ENCODE measurements at regions not wholly inside any gene's neighbourhood (a gene's known extent, or its start where the extent isn't known, plus 50 kb on each side); places are given as distances from the start of the nearest gene placed in this dataset.
"Not testable (repeated sequence)": the region's sequence is repeated elsewhere in the genome, so short reads cannot be mapped to it uniquely, and the experiment has no call there.

DNA sequence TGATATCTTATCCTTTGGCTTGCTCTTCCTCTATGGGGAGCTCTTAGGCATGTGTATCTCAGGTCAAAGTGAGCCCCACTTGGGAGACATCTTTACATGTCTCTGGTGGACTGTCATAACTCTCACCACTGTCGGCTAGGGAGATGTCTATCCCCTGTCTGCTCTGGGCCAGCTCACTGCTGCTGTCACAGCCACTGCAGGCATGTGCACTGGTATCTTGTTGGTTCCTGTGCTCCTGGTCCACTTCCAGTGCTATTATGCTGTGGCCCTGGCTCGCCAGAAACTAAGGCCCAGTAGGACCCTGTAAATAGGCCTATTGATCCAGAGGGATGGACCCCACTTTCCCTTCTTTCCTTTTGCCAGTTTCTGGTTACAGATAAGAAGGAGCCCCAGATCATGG is 56.6 kb upstream of the LAS1L start:
- H3K27me3 ChIP-seq, result no peaks in the 10 kb centered on the region
- WGBS, 3 donors, result 70 to 81% (median 77%) methylated on average over 2 of the region's 2 CpGs
- H3K27ac ChIP-seq, result no peak overlapping the region
- intact Hi-C loops (cut with DNase I), result loop anchor here in 1 of 4 donors (10.0 kb wide), 1 partner anchor 114 kb away; no protein-coding TSS in a partner anchor
- H3K9me3 ChIP-seq, result no peaks in the 10 kb centered on the region
- no peak for DNase-seq
- H3K36me3 ChIP-seq, result no peaks in the 10 kb centered on the region
- no peak overlapping the region for H3K4me3 ChIP-seq
- TF ChIP-seq POLR2A (IDR thresholded peaks at IDR 0.05), result no peak
- TF ChIP-seq, protein P1, sequence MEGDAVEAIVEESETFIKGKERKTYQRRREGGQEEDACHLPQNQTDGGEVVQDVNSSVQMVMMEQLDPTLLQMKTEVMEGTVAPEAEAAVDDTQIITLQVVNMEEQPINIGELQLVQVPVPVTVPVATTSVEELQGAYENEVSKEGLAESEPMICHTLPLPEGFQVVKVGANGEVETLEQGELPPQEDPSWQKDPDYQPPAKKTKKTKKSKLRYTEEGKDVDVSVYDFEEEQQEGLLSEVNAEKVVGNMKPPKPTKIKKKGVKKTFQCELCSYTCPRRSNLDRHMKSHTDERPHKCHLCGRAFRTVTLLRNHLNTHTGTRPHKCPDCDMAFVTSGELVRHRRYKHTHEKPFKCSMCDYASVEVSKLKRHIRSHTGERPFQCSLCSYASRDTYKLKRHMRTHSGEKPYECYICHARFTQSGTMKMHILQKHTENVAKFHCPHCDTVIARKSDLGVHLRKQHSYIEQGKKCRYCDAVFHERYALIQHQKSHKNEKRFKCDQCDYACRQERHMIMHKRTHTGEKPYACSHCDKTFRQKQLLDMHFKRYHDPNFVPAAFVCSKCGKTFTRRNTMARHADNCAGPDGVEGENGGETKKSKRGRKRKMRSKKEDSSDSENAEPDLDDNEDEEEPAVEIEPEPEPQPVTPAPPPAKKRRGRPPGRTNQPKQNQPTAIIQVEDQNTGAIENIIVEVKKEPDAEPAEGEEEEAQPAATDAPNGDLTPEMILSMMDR (IDR thresholded peaks at IDR 0.05), result no peak
- no peak for TF ChIP-seq EP300 (IDR thresholded peaks at IDR 0.05)
- H3K4me1 ChIP-seq (ENCODE audit: insufficient read depth), result peaks cover 8% of the 10 kb centered on the region

DNA sequence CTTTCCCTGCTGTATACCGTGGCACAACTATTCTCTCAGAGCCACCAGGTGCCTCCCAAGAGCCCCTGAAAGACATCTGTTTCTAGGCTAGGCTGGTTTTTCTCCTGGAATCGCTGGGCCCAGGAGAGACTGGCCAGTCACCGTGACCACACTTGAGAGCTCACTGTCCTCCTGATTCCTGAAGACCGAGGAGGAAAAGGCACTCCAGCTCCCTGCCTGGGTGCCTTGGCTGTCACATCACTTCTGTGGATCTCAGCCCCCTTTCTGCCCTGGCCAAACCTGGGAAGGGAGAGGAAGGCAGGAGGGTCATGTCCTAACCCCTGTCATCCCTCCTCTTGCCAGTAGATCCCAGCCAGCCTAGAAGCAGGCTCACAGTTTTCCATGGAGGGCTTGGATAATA is 54.7 kb upstream of the LAS1L start:
- peaks cover 8% of the 10 kb centered on the region for H3K4me1 ChIP-seq (ENCODE audit: insufficient read depth)
- peak overlapping the region; percentile 17 to 81 for H3K27ac ChIP-seq
- no peak overlapping the region for H3K4me3 ChIP-seq
- intact Hi-C loops (cut with DNase I), result no loop called here
- no peak for DNase-seq
- H3K9me3 ChIP-seq, result no peaks in the 10 kb centered on the region
- 47 to 59% (median 56%) methylated on average over 4 of the region's 4 CpGs for WGBS, 3 donors
- TF ChIP-seq EP300 (IDR thresholded peaks at IDR 0.05), result no peak
- H3K27me3 ChIP-seq, result no peaks in the 10 kb centered on the region
- H3K36me3 ChIP-seq, result no peaks in the 10 kb centered on the region

DNA sequence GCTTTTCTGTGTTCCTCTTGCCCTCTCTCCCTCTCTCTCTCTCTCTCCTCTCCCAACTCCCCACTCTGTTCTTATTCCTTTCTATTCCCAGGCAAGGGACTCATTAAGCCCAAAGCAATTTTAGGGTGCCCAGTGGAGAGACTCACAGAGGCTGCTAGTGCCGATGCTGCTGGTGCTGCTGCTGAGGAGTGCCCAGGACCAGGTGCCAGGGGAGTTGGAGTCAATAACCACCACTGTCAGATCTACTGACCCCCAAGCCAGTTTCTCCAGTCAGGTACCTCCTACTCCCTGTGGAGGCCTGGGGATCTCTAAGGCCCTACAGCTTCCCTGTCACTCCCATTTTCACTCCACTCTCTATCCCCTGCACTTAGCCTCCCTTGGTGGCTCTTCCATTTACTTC is 54.2 kb upstream of the LAS1L start:
- WGBS, 3 donors, result 50 to 64% (median 59%) methylated on average over 1 of the region's 1 CpG
- Histone ChIP-seq H3K4me1 (ENCODE audit: insufficient read depth) (peaks cover 8% of the 10 kb centered on the region), H3K27me3 (no peaks in the 10 kb centered on the region), H3K27ac (peak overlapping the region; percentile 17 to 81), H3K36me3 (no peaks in the 10 kb centered on the region), H3K4me3 (peak overlapping the region; percentile 33), H3K9me3 (no peaks in the 10 kb centered on the region)
- TF ChIP-seq, protein P1 (IDR thresholded peaks at IDR 0.05), result no peak
- TF ChIP-seq POLR2A (IDR thresholded peaks at IDR 0.05) (no peak), EP300 (IDR thresholded peaks at IDR 0.05) (no peak)
- no peak for DNase-seq
- intact Hi-C loops (cut with DNase I), result no loop called here

DNA sequence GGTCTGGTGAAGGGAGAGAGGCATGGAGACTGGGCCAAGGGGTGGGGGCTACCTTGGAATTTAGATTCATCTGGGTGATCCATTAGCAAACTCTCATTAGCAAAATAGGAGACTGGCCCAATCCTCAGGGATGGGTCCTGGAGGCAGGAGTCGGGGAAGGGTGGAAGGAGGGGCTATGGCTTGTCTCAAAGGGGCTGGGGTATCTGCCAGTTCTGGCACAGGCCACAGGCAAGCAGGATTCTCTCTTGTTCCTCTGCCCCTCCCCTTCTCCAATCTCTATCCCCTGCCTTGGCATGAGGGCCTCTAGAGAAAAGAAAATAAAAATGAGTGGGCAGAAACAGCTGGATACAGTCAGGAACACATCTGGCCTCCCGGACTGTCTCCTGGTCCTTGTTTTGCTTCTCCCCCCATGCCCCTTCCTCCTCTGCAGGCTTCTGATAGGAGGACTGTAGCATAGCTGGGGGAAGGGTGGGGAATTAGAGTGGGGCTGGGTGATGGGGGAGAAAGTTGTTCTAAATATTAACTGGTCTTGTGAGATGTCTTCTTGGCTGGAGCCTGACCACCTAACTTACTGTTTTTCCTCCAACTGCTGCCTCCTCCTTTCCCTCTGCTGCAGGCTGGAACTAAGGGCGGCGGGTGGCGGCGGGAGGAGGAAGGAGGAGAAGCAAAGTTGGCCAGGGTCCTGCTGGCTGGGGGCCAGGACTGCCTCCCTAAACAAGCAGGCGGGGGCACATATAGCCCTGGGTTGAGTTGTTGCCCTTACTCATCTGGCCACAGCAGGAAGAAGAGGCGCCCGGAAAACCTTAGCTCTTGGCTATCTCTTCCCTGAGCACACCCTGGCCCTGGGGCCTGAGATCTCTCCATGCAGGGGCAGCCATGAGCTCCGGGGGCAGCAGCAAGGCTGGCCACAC is 53.3 kb upstream of the LAS1L start:
- Histone ChIP-seq H3K4me1 (ENCODE audit: insufficient read depth) (peaks cover 8% of the 10 kb centered on the region), H3K27ac (peak overlapping the region; percentile 17 to 81), H3K4me3 (peak overlapping the region; percentile 33), H3K27me3 (no peaks in the 10 kb centered on the region), H3K36me3 (no peaks in the 10 kb centered on the region), H3K9me3 (no peaks in the 10 kb centered on the region)
- intact Hi-C loops (cut with DNase I), result no loop called here
- peak; percentile 88 to 94 (median 90) for DNase-seq
- 15 to 33% (median 29%) methylated on average over 10 of the region's 10 CpGs for WGBS, 3 donors
- TF ChIP-seq, protein P1 (IDR thresholded peaks at IDR 0.05), result no peak
- peak; percentile 13 for TF ChIP-seq POLR2A (IDR thresholded peaks at IDR 0.05)
- TF ChIP-seq EP300 (IDR thresholded peaks at IDR 0.05), result no peak

- no peak overlapping the region for H3K27ac ChIP-seq
- WGBS, 3 donors, result 81 to 84% (median 82%) methylated on average over 6 of the region's 6 CpGs
- H3K4me1 ChIP-seq (ENCODE audit: insufficient read depth), result peaks cover 8% of the 10 kb centered on the region
- DNase-seq, result peak in 1 of 5 donors; percentile 15
- no peaks in the 10 kb centered on the region for H3K36me3 ChIP-seq
- H3K9me3 ChIP-seq, result no peaks in the 10 kb centered on the region
- intact Hi-C loops (cut with DNase I), result no loop called here
- H3K4me3 ChIP-seq, result no peak overlapping the region
- TF ChIP-seq EP300 (IDR thresholded peaks at IDR 0.05), result no peak
- TF ChIP-seq, protein P1 (IDR thresholded peaks at IDR 0.05), result no peak
- TF ChIP-seq POLR2A (IDR thresholded peaks at IDR 0.05), result no peak
- H3K27me3 ChIP-seq, result no peaks in the 10 kb centered on the region
Observed at GRCh38 chrX:65586491-65586890, 51.9 kb upstream of the LAS1L start.

DNA sequence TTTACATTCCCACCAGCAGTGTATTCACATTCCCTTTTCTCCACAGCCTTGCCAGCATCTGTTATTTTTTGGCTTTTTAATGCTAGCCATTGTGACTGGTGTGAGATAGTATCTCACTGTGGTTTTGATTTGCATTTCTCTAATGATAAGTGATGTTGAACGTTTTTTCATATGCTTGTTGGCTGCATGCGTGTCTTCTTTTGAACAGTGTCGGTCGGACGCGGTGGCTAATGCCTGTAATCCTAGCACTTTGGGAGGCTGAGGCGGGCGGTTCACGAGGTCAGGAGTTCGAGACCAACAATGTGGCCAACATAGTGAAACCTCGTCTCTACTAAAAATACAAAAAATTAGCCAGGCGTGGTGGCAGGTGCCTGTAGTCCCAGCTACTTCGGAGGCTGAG is 50.6 kb upstream of the LAS1L start:
- DNase-seq; H3K9me3 ChIP-seq; H3K4me3 ChIP-seq; intact Hi-C loops (cut with DNase I); H3K36me3 ChIP-seq; H3K27ac ChIP-seq; H3K27me3 ChIP-seq; H3K4me1 ChIP-seq (ENCODE audit: insufficient read depth): not testable (repeated sequence)
- WGBS, 3 donors, result 78 to 84% (median 80%) methylated on average over 13 of the region's 13 CpGs

Data from ovary (tissue), 7 donors.